D721Med (cell line): ENCODE measurements at regions not wholly inside any gene's neighbourhood (a gene's known extent, or its start where the extent isn't known, plus 50 kb on each side); places are given as distances from the start of the nearest gene placed in this dataset.
"Not testable (repeated sequence)": the region's sequence is repeated elsewhere in the genome, so short reads cannot be mapped to it uniquely, and the experiment has no call there.

ENCODE experiments used
- DNase-seq: peaks from one replicate; pipeline ENCODE4 v3.0.0; 2011; ENCODE audit warnings: low spot score; ENCODE audit not compliant: insufficient read length
- FAIRE-seq: peaks from 2 replicates; lab custom pipeline; 2011; peaks lifted over from hg19 to GRCh38; lab: Jason Lieb, UNC
- CTCF ChIP-seq: IDR thresholded peaks from 2 replicates; pipeline ENCODE4 v1.5.1; 2012; ENCODE audit warnings: mild to moderate bottlenecking, control low read depth; ENCODE audit not compliant: insufficient read depth; ENCODE audit errors: missing control alignments

- FAIRE-seq (no peak), DNase-seq (no peak)
- TF ChIP-seq CTCF: no peak
Observed at GRCh38 chr18:4705894-4706293, 250.8 kb upstream of the DLGAP1 start.

GRCh38 chr18:4704781-4705180 is 249.7 kb upstream of the DLGAP1 start:
- no peak for DNase-seq
- no peak for FAIRE-seq
- no peak for TF ChIP-seq CTCF

- DNase-seq: no peak
- no peak for TF ChIP-seq CTCF
- FAIRE-seq: no peak
Observed at GRCh38 chr18:4691836-4692235, 236.7 kb upstream of the DLGAP1 start.

GRCh38 chr18:4678685-4679084 is 223.6 kb upstream of the DLGAP1 start:
- FAIRE-seq, DNase-seq: not testable (repeated sequence)

- DNase-seq (no peak), FAIRE-seq (no peak)
- no peak for TF ChIP-seq CTCF
Observed at GRCh38 chr18:4677006-4677405, 221.9 kb upstream of the DLGAP1 start.

- no peak for DNase-seq
Observed at GRCh38 chr18:4672162-4672561, 217.1 kb upstream of the DLGAP1 start.

GRCh38 chr18:4658804-4659203 is 203.7 kb upstream of the DLGAP1 start:
- no peak for DNase-seq
- no peak for TF ChIP-seq CTCF
- no peak for FAIRE-seq

More at GRCh38 chr18:4672162-4672561, 217.1 kb upstream of the DLGAP1 start:
- TF ChIP-seq CTCF: no peak
- FAIRE-seq: no peak

- DNase-seq (no peak), FAIRE-seq (no peak)
- TF ChIP-seq CTCF: no peak
Observed at GRCh38 chr18:4653418-4653817, 198.3 kb upstream of the DLGAP1 start.
